Glutamatergic neuron (in vitro differentiated cells): ENCODE measurements at regions not wholly inside any gene's neighbourhood (a gene's known extent, or its start where the extent isn't known, plus 50 kb on each side); places are given as distances from the start of the nearest gene placed in this dataset.

Experiments
- DNase-seq: peaks from one replicate; pipeline ENCODE4 v3.0.0; 2022
- H3K27ac Mint-ChIP-seq: one replicate; pipeline ENCODE4 v1.8.0; 2020; ENCODE audit warnings: mild to moderate bottlenecking, mixed read lengths, inconsistent platforms; ENCODE audit not compliant: unreplicated experiment
- H3K27me3 Mint-ChIP-seq: one replicate; pipeline ENCODE4 v1.8.0; 2020; ENCODE audit warnings: mild to moderate bottlenecking, moderate library complexity, mixed read lengths, inconsistent platforms; ENCODE audit not compliant: unreplicated experiment
- H3K36me3 Mint-ChIP-seq: one replicate; pipeline ENCODE4 v1.8.0; 2020; ENCODE audit warnings: mild to moderate bottlenecking, mixed read lengths, inconsistent platforms; ENCODE audit not compliant: unreplicated experiment
- H3K4me1 Mint-ChIP-seq: one replicate; pipeline ENCODE4 v1.8.0; 2020; ENCODE audit warnings: mild to moderate bottlenecking, low read depth, mixed read lengths, inconsistent platforms; ENCODE audit not compliant: unreplicated experiment
- H3K4me3 Mint-ChIP-seq: one replicate; pipeline ENCODE4 v1.8.0; 2020; ENCODE audit warnings: mild to moderate bottlenecking, mixed read lengths, inconsistent platforms; ENCODE audit not compliant: unreplicated experiment
- H3K9me3 Mint-ChIP-seq: one replicate; pipeline ENCODE4 v1.8.0; 2020; ENCODE audit warnings: mild to moderate bottlenecking, moderate library complexity, mixed read lengths, inconsistent platforms; ENCODE audit not compliant: unreplicated experiment
- CTCF ChIP-seq: fragments of 200-600 bp; sonication (generic); IDR thresholded peaks from one replicate; pipeline ENCODE4 v1.5.0; 2021; ENCODE audit not compliant: partially characterized antibody, unreplicated experiment

GRCh38 chr3:118075873-118076272 lies 958.8 kb downstream of the IGSF11 start:
- no peak for TF ChIP-seq CTCF
- H3K4me3 Mint-ChIP-seq: no peak overlapping the region
- peak; percentile 12 for DNase-seq
- peaks cover 21% of the 10 kb centered on the region for H3K36me3 Mint-ChIP-seq
- no peak overlapping the region for H3K27ac Mint-ChIP-seq
- no peaks in the 10 kb centered on the region for H3K4me1 Mint-ChIP-seq
- H3K27me3 Mint-ChIP-seq: no peaks in the 10 kb centered on the region
- H3K9me3 Mint-ChIP-seq: peaks cover 4% of the 10 kb centered on the region

GRCh38 chr3:118077332-118077731 lies 957.3 kb downstream of the IGSF11 start:
- no peaks in the 10 kb centered on the region for H3K27me3 Mint-ChIP-seq
- H3K9me3 Mint-ChIP-seq: peaks cover 4% of the 10 kb centered on the region
- TF ChIP-seq CTCF: no peak
- no peak overlapping the region for H3K4me3 Mint-ChIP-seq
- no peaks in the 10 kb centered on the region for H3K4me1 Mint-ChIP-seq
- no peak for DNase-seq
- no peak overlapping the region for H3K27ac Mint-ChIP-seq
- H3K36me3 Mint-ChIP-seq: peaks cover 21% of the 10 kb centered on the region

- H3K36me3 Mint-ChIP-seq: no peaks in the 10 kb centered on the region
- no peak for TF ChIP-seq CTCF
- H3K27me3 Mint-ChIP-seq: peaks cover 2% of the 10 kb centered on the region
- no peak for DNase-seq
- H3K4me1 Mint-ChIP-seq: no peaks in the 10 kb centered on the region
- H3K4me3 Mint-ChIP-seq: no peak overlapping the region
- H3K9me3 Mint-ChIP-seq: no peaks in the 10 kb centered on the region
- H3K27ac Mint-ChIP-seq: no peak overlapping the region
These were observed 953.8 kb downstream of the IGSF11 start for GRCh38 chr3:118080889-118081288.

GRCh38 chr3:118088696-118089095 lies 946.0 kb downstream of the IGSF11 start:
- Mint-ChIP-seq H3K27me3 (peaks cover 2% of the 10 kb centered on the region), H3K9me3 (peaks cover 4% of the 10 kb centered on the region)
- no peak for DNase-seq

GRCh38 chr3:118089563-118089962 lies 945.1 kb downstream of the IGSF11 start:
- no peak for TF ChIP-seq CTCF
- H3K4me3 Mint-ChIP-seq: no peak overlapping the region
- DNase-seq: no peak
- peaks cover 9% of the 10 kb centered on the region for H3K36me3 Mint-ChIP-seq
- peaks cover 2% of the 10 kb centered on the region for H3K27me3 Mint-ChIP-seq
- H3K9me3 Mint-ChIP-seq: peaks cover 4% of the 10 kb centered on the region
- H3K27ac Mint-ChIP-seq: no peak overlapping the region
- H3K4me1 Mint-ChIP-seq: peaks cover 6% of the 10 kb centered on the region

More at GRCh38 chr3:118088696-118089095, 946.0 kb downstream of the IGSF11 start:
- H3K4me3 Mint-ChIP-seq: no peak overlapping the region
- no peak overlapping the region for H3K27ac Mint-ChIP-seq
- H3K36me3 Mint-ChIP-seq: peaks cover 9% of the 10 kb centered on the region
- H3K4me1 Mint-ChIP-seq: peaks cover 6% of the 10 kb centered on the region
- TF ChIP-seq CTCF: no peak
